GM21576 (cell line): ENCODE measurements at regions not wholly inside any gene's neighbourhood (a gene's known extent, or its start where the extent isn't known, plus 50 kb on each side); places are given as distances from the start of the nearest gene placed in this dataset.

Experiments used
- ATAC-seq: cut with Tn5 transposase; IDR thresholded peaks from one replicate; pipeline ENCODE4 v1.9.1; 2021; ENCODE audit warnings: mild to moderate bottlenecking, moderate library complexity; ENCODE audit not compliant: unreplicated experiment

GRCh38 chr6:160895562-160895961 lies 96.0 kb upstream of the MAP3K4 start:
- no peak for ATAC-seq

GRCh38 chr6:160899671-160900430 lies 91.7 kb upstream of the MAP3K4 start:
- no peak for ATAC-seq

GRCh38 chr6:160911949-160912348 lies 79.6 kb upstream of the MAP3K4 start:
- no peak for ATAC-seq

- no peak for ATAC-seq
These were observed 79.2 kb upstream of the MAP3K4 start for GRCh38 chr6:160912411-160912810.

DNA sequence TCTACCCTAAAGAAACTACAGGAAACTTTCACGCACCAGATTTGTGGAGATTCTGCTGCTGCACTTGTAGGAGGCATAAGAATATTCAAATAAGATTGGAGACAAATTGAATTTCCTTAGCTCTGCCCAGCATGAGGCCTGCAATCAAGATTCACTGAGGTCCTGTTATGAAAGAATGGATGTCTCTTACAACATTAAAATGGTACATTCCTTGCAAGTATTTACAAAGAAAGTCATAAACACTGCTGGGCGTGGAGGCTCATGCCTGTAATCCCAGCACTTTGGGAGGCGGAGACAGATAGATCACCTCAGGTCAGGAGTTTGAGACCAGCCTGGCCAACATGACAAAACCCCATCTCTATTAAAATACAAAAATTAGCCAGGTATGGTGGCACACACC lies 74.0 kb upstream of the MAP3K4 start:
- no peak for ATAC-seq

DNA sequence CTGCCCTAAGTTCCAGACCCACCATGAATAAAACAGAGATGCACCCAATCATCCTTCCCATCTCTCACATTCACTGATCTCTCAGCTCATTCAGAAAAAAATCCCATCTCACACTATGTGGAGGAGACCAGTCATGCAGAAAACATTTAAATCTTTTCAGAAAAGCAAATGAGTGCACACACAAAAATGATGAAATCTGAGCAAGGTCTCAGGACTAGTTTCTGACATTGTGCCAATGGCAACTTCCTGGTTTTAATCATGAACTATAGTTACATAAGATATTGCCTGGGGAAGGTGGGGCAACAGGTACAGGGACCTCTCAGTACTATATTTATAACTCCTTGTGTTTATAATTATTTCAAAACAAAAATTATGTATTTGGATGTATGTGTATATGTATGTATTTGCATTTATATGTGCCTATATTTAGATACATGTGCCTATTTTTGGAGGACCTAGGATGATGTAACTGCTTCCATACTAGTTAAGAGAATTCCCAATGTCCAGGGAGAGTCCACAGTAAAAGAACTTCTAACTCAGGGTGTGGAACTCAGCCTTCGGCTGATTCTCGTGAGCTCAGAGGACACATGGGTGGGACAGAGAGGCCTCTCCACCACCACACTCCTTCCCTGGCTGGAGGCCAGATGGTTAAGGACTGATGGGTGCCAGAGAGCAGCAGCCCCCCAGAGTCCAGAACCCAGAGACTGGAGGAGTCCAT lies 71.7 kb upstream of the MAP3K4 start:
- ATAC-seq: no peak

- no peak for ATAC-seq
These were observed 70.5 kb upstream of the MAP3K4 start for GRCh38 chr6:160921095-160921494.

DNA sequence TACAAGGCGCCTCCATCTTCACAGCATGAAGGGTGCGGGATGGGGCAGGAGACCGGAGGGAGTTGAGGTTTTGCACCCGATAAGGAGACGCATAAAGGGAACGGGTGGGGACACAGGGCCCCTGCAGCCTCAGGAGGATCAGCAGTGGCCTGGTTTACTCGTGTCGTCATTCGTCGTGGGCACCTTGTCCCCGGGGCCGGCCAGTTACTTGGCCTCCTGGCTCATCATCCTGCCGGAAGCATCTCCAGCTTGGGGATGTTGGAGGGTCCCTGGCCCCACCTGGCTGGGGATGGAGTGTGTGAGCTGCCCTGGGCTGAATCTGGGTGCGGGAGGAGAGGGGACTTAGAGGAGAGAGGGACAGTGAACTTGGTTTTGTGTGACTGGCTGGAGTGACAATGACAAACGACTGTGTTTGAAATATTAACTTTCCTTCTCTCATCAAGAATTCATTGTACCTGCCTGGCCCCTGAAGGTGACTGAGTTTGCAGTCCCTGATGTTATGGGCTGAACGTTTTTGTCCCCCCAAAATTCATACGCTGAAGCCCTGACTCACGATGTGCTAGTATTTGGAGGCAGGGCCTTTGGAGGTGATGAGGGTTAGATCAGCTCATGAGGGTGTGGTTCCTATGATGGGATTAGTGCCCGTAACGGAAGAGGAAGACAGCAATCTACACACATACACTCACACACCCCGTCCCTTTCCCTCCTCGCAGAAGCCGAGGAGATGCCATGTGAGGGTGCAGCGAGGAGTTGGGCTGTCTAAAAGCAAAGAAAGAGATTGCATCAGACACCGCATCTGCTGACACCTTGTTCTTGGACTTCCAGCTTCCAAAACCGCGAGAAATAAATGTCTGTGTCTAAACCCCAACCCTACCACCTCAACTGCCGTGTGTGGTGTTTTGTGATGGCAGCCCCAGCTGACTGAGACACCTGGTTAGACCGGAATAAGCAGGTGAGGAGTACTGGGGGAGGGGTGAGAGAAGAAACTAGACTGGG lies 65.0 kb upstream of the MAP3K4 start:
- no peak for ATAC-seq

DNA sequence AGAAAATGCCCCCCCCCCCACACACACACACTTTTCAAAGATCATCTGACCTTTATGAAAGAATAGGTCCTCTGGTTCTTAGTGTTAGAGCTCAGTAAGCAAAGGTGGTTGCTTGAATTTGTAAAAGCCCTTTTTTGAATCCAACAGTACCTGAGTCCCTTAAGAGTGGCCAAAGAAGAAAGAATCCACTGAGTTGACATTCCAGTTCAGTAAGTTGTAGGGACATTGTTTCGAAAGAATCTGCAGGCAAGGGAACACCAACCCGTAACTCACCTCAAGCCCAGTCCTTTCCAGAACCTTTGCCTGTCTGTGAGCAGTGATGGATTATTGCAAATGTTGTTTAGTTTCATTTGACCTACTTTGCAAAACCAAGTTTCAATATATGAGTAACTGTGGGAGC lies 64.2 kb upstream of the MAP3K4 start:
- no peak for ATAC-seq

DNA sequence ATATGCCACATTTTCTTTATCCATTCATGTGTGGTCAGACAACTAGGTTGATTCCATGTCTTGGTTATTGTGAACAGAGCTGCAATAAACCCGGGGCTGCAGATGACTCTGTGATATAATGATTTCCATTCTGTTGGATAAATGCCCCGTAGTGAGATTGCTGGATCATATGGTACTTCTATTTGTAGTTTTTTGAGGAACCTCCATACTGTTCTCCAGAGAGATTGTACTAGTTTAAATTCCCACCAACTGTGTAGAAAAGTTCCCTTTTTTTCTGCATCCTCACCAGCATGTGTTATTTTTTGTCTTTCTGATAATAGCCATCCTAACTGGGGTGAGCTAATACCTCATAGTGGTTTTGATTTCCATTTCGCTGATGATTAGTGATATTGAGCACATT lies 62.2 kb upstream of the MAP3K4 start:
- no peak for ATAC-seq

DNA sequence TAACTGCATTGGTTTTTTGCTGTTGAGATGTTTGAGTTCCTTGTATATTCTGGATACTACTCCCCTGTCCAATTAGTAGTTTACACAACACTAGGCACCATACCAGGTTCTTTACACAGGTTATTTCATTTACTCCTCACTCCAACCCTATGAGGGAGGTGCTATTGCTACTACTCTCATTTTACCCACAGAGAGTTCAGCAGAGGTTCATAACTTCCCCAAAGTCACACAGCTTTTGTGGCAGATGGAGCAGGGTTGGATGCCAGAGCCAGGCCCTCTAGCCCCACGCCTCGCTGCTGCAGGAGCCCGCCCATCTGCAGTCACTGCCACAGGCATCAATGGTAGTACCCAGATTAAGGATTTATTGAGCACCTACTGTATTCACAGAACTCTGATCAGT lies 61.7 kb upstream of the MAP3K4 start:
- ATAC-seq: no peak

- ATAC-seq: peak; percentile 79
These were observed 60.8 kb upstream of the MAP3K4 start for GRCh38 chr6:160930547-160931377.

GRCh38 chr6:160931378-160932310 lies 59.9 kb upstream of the MAP3K4 start:
- no peak for ATAC-seq

DNA sequence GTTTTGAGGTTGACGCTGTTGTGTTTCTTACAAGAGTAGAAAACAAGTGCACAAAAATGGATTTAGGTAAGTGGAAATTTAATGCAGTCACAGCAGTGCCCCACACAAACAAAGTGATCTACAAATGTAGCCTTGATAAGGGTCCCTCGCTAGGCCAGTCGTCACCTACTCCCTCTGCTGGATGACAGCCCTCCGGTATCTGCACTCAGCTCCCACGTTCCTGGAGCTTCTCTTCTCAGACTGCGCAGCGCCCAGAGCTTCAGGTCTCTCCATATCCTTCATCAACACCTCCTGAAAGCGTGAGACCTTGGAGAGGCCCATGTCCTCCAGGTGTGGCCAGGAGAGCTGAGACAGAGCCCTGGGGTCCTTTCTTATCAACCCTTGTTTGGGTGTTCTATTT lies 58.3 kb upstream of the MAP3K4 start:
- no peak for ATAC-seq

DNA sequence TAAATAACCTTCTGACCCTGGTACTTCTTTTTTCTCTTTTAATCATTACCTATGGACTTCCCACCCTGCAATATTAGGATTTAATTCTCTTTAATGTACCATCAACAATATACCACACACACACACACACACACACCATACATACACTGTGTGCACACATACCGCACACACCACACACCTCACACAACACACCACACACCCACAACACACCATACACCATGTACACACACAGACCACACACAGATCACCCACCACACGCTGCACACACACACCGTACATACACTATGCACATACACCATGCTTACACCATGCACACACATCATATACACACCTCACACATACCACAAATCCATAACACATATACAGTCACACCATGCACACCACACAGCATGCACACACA lies 57.4 kb upstream of the MAP3K4 start:
- ATAC-seq: no peak

- ATAC-seq: no peak
These were observed 51.4 kb upstream of the MAP3K4 start for GRCh38 chr6:160940197-160940596.
